K562 (cell line): ENCODE measurements at regions not wholly inside any gene's neighbourhood (a gene's known extent, or its start where the extent isn't known, plus 50 kb on each side); places are given as distances from the start of the nearest gene placed in this dataset.

Experiments
- ATAC-seq: fragments of 200-7000 bp; cut with Tn5 transposase; 3 replicates; pipeline ENCODE4 v1.9.1; 2020; ENCODE audit warnings: moderate library complexity
- BruUV-seq: library from RNA; stranded (reverse); fragments of 400-500 nt; replicated peaks from 2 replicates; lab custom pipeline; 2021; lab: Mats Ljungman, UMichigan
- CTCF ChIA-PET: fragments of 300-600 bp; formaldehyde crosslinking; extraction: SDS; loops from one replicate; lab custom pipeline; 2021; ENCODE audit warnings: low intra/inter-chr PET ratio; lab: Yijun Ruan, JAX
- POLR2A ChIA-PET: fragments of 300-600, 350-650 bp; sonication (Branson Sonifier 250); formaldehyde crosslinking; extraction: SDS; loops from one replicate; lab custom pipeline; 2021; ENCODE audit warnings: antibody characterized with exemption, inconsistent platforms; lab: Yijun Ruan, JAX
- DNase-seq, 4 experiments: peaks; one replicate each; pipeline versions ENCODE4 v3.0.0 to v3.0.0-alpha.2; 2011 to 2018; ENCODE audit warnings: low spot score in 3 of 4, mixed read lengths in 3 of 4; ENCODE audit errors: extremely low read depth in 1 of 4
- FAIRE-seq: peaks from 2 replicates; lab custom pipeline; 2011; peaks lifted over from hg19 to GRCh38; lab: Jason Lieb, UNC
- H2AFZ ChIP-seq: 2 replicates; pipeline ENCODE4 v1.6.0; 2011; ENCODE audit warnings: low read depth, low read length, control low read depth, inconsistent platforms
- H3K27ac ChIP-seq: fragments of 200-600 bp; 3 replicates; pipeline ENCODE4 v1.8.0; 2011; ENCODE audit warnings: low read depth, mild to moderate bottlenecking, control low read depth, inconsistent platforms, low read length, moderate library complexity, mixed read lengths; ENCODE audit errors: extremely low read depth
- H3K27me3 ChIP-seq, 2 experiments: fragments of 300-600 bp in 1 of 2; 2 replicates in 1 of 2; 3 replicates in 1 of 2; pipeline versions ENCODE4 v1.6.0 to v1.8.0; 2011; ENCODE audit warnings: inconsistent platforms in 2 of 2, low read length in 2 of 2, mild to moderate bottlenecking in 1 of 2, mixed read lengths in 1 of 2, moderate library complexity in 1 of 2; ENCODE audit not compliant: control insufficient read depth in 2 of 2, insufficient read depth in 2 of 2
- H3K36me3 ChIP-seq: fragments of 300-600 bp; 3 replicates; pipeline ENCODE4 v1.8.0; 2011; ENCODE audit warnings: mild to moderate bottlenecking, low read length, inconsistent platforms; ENCODE audit not compliant: control insufficient read depth, insufficient read depth
- H3K4me1 ChIP-seq, 2 experiments: fragments of 200-600 bp in 1 of 2; replicated peaks in 1 of 2; 2 replicates in 1 of 2; 3 replicates in 1 of 2; pipeline versions ENCODE4 v1.5.1 to v1.8.0; 2011; ENCODE audit warnings: inconsistent platforms in 2 of 2, low read length in 2 of 2, mild to moderate bottlenecking in 1 of 2, mixed read lengths in 1 of 2, moderate library complexity in 1 of 2; ENCODE audit not compliant: control insufficient read depth in 2 of 2, insufficient read depth in 2 of 2
- H3K4me2 ChIP-seq: 2 replicates; pipeline ENCODE4 v1.6.1; 2011; ENCODE audit warnings: low read length, control low read depth, inconsistent platforms, mixed read lengths; ENCODE audit not compliant: insufficient read depth
- H3K4me3 ChIP-seq: fragments of 200-600 bp; sonication (generic), shearing (Covaris generic); 2 replicates; pipeline ENCODE4 v1.5.1; 2016; ENCODE audit warnings: control low read depth, inconsistent platforms
- H3K79me2 ChIP-seq: fragments of 200-600 bp; 3 replicates; pipeline ENCODE4 v1.8.0; 2011; ENCODE audit warnings: low read length, inconsistent platforms; ENCODE audit not compliant: control insufficient read depth, insufficient read depth
- H3K9ac ChIP-seq, 2 experiments: 2 replicates each; pipeline versions ENCODE4 v1.6.0 to v1.6.1; 2011; ENCODE audit warnings: low read depth in 2 of 2, low read length in 2 of 2, control low read depth in 1 of 2, inconsistent platforms in 1 of 2, mild to moderate bottlenecking in 1 of 2, mixed read lengths in 1 of 2; ENCODE audit not compliant: insufficient read depth in 1 of 2
- H3K9me1 ChIP-seq: one replicate; pipeline ENCODE4 v1.6.0; 2011; ENCODE audit warnings: inconsistent platforms, mild to moderate bottlenecking, low read length, moderate library complexity; ENCODE audit not compliant: control insufficient read depth, insufficient read depth
- H3K9me3 ChIP-seq: replicated peaks from 2 replicates; pipeline ENCODE4 v1.5.1; 2011; ENCODE audit warnings: low read depth, low read length, inconsistent platforms; ENCODE audit not compliant: control insufficient read depth, insufficient read depth
- H4K20me1 ChIP-seq: replicated peaks from 2 replicates; pipeline ENCODE4 v1.6.1; 2011; ENCODE audit warnings: low read length, inconsistent platforms, mixed read lengths; ENCODE audit not compliant: control insufficient read depth, insufficient read depth
- BCOR ChIP-seq: fragments of 450-650 bp; IDR thresholded peaks from 2 replicates; pipeline ENCODE4 v1.6.1; 2016
- DNMT1 ChIP-seq: fragments of 450-650 bp; IDR thresholded peaks from 2 replicates; pipeline ENCODE4 v1.6.1; 2016; ENCODE audit warnings: antibody characterized with exemption, mild to moderate bottlenecking
- MAFG ChIP-seq: fragments of 450-650 bp; conservative IDR thresholded peaks from 2 replicates; pipeline ENCODE4 v1.6.1; 2016; ENCODE audit warnings: missing genetic modification characterization, missing compliant biosample characterization
- MAFK ChIP-seq: IDR thresholded peaks from 2 replicates; pipeline ENCODE4 v1.6.1; 2011; ENCODE audit warnings: low read length, improper control_type of control experiment
- NFXL1 ChIP-seq: fragments of 450-650 bp; formaldehyde crosslinking; IDR thresholded peaks from 2 replicates; pipeline ENCODE4 v1.4.0; 2021; ENCODE audit warnings: mild to moderate bottlenecking
- SFPQ ChIP-seq: fragments of 200-400 bp; formaldehyde crosslinking; IDR thresholded peaks from 2 replicates; pipeline ENCODE4 v1.6.1; 2017; ENCODE audit warnings: mild to moderate bottlenecking, low read depth, low read length, moderate library complexity
- SIRT6 ChIP-seq: IDR thresholded peaks from one replicate; pipeline ENCODE4 v1.6.1; 2012; ENCODE audit warnings: low read depth, mild to moderate bottlenecking, control low read depth, inconsistent platforms, low read length, moderate library complexity
- SRF ChIP-seq, 2 experiments: fragments of 250-450, 450-650 bp in 1 of 2; sonication (Bioruptor Pico) in 1 of 2; sonication (generic) in 1 of 2; formaldehyde crosslinking; IDR thresholded peaks; 2 replicates each; pipeline versions ENCODE4 v1.5.0 to v1.5.1; 2020 to 2022; ENCODE audit warnings: mild to moderate bottlenecking in 1 of 2, missing genetic modification reagents in 1 of 2
- THRB ChIP-seq: fragments of 450-650 bp; formaldehyde crosslinking; conservative IDR thresholded peaks from 2 replicates; pipeline ENCODE4 v1.4.0; 2022; ENCODE audit warnings: mild to moderate bottlenecking, missing genetic modification characterization
- YBX1 ChIP-seq: fragments of 450-650 bp; IDR thresholded peaks from 2 replicates; pipeline ENCODE4 v1.7.1; 2016; ENCODE audit warnings: mild to moderate bottlenecking
- ZC3H11A ChIP-seq: IDR thresholded peaks from 2 replicates; pipeline ENCODE4 v1.6.1; 2012; ENCODE audit warnings: low read depth, low read length, improper control_type of control experiment
- ZFP30 ChIP-seq: fragments of 250-450 bp; sonication (Bioruptor Pico); IDR thresholded peaks from 2 replicates; pipeline ENCODE4 v1.8.0; 2022; ENCODE audit warnings: moderate library complexity, mild to moderate bottlenecking, inconsistent platforms, borderline replicate concordance
- ZNF121 ChIP-seq: sonication (generic); formaldehyde crosslinking; conservative IDR thresholded peaks from 2 replicates; pipeline ENCODE4 v1.8.0; 2022; ENCODE audit warnings: missing genetic modification reagents
- ZNF280A ChIP-seq: fragments of 450-650 bp; IDR thresholded peaks from 2 replicates; pipeline ENCODE4 v1.6.1; 2018; ENCODE audit warnings: mild to moderate bottlenecking, low read depth; ENCODE audit not compliant: partially characterized antibody
- WGBS: fragments of 100-300 bp; shearing (Covaris generic); methylation state at CpG from one replicate; pipeline ENCODE4 v1.1.6; 2016; ENCODE audit warnings: low coverage, mixed read lengths; ENCODE audit not compliant: insufficient coverage; ENCODE audit errors: missing lambda C conversion rate; 5-methylcytosine and 5-hydroxymethylcytosine counted together
- in situ Hi-C: fragments of 300-500 bp; cut with MboI; formaldehyde crosslinking; loops from 4 replicates; pipeline ENCODE4 v1.15.0; 2018; ENCODE audit warnings: inconsistent platforms, mixed read lengths
- intact Hi-C: fragments of 100-400 bp; cut with micrococcal nuclease; formaldehyde crosslinking; loops from 2 replicates; pipeline ENCODE4 v1.14.2; 2022
- TF ChIP-seq, protein P1 (sequence below): fragments of 450-650 bp; conservative IDR thresholded peaks from 2 replicates; pipeline ENCODE4 v1.6.1; 2016; ENCODE audit warnings: missing genetic modification characterization, low read depth, mild to moderate bottlenecking, missing compliant biosample characterization, moderate library complexity
- TF ChIP-seq, protein P2 (sequence below): fragments of 250-450 bp; sonication (Bioruptor Pico); IDR thresholded peaks from 2 replicates; pipeline ENCODE4 v1.5.0; 2021

GRCh38 chr4:163932504-163932903, 438.0 kb downstream of the TMA16 start (continued):
- TF ChIP-seq DNMT1, result no peak
- no peak for TF ChIP-seq SIRT6
- TF ChIP-seq YBX1, result no peak
- TF ChIP-seq, protein P1, sequence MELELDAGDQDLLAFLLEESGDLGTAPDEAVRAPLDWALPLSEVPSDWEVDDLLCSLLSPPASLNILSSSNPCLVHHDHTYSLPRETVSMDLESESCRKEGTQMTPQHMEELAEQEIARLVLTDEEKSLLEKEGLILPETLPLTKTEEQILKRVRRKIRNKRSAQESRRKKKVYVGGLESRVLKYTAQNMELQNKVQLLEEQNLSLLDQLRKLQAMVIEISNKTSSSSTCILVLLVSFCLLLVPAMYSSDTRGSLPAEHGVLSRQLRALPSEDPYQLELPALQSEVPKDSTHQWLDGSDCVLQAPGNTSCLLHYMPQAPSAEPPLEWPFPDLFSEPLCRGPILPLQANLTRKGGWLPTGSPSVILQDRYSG (tag), result no peak
- no peak for TF ChIP-seq BCOR
- no peak for TF ChIP-seq SFPQ
- no peak for TF ChIP-seq ZC3H11A

- in situ Hi-C loops (no loop called here), intact Hi-C loops (no loop called here)
- no peaks in the 10 kb centered on the region for H3K27me3 ChIP-seq
- BruUV-seq, result no TSS peak
- H3K9me1 ChIP-seq, result no peaks in the 10 kb centered on the region
- H3K36me3 ChIP-seq, result no peaks in the 10 kb centered on the region
- H3K9ac ChIP-seq, result no peak overlapping the region
- no peak overlapping the region for H3K27ac ChIP-seq
- no peak overlapping the region for H3K4me2 ChIP-seq
- no peaks in the 10 kb centered on the region for H4K20me1 ChIP-seq
- H3K79me2 ChIP-seq, result no peaks in the 10 kb centered on the region
- H3K4me1 ChIP-seq, result no peaks in the 10 kb centered on the region
- FAIRE-seq (no peak), DNase-seq (no peak), ATAC-seq (no peak)
- 0% methylated on average over 1 of the region's 1 CpG for WGBS
- CTCF ChIA-PET, result no interaction called here
- POLR2A ChIA-PET, result no interaction called here
- no peaks in the 10 kb centered on the region for H3K9me3 ChIP-seq
- H3K4me3 ChIP-seq, result no peak overlapping the region
- no peak overlapping the region for H2AFZ ChIP-seq
- TF ChIP-seq ZNF121 (CRISPR knock-in tag) (no peak), SRF (CRISPR knock-in tag; IDR thresholded peaks at IDR 0.05) (no peak), THRB (CRISPR knock-in tag) (no peak), NFXL1 (no peak), MAFK (peak; percentile 35; the same call in 1 of the 2 replicates), ZNF280A (no peak), ZFP30 (no peak), MAFG (0 out of 2 replicates have a peak, but pooled peaks have one; percentile 10)
- TF ChIP-seq, protein P2, sequence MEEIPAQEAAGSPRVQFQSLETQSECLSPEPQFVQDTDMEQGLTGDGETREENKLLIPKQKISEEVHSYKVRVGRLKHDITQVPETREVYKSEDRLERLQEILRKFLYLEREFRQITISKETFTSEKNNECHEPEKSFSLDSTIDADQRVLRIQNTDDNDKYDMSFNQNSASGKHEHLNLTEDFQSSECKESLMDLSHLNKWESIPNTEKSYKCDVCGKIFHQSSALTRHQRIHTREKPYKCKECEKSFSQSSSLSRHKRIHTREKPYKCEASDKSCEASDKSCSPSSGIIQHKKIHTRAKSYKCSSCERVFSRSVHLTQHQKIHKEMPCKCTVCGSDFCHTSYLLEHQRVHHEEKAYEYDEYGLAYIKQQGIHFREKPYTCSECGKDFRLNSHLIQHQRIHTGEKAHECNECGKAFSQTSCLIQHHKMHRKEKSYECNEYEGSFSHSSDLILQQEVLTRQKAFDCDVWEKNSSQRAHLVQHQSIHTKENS, result no peak
These were observed 445.1 kb downstream of the TMA16 start for GRCh38 chr4:163939597-163939996.
